A673 (cell line): ENCODE measurements at regions not wholly inside any gene's neighbourhood (a gene's known extent, or its start where the extent isn't known, plus 50 kb on each side); places are given as distances from the start of the nearest gene placed in this dataset.

Experiments used
- BruUV-seq: library from RNA; stranded (reverse); fragments of 400-500 nt; replicated peaks from 2 replicates; lab custom pipeline; 2021; lab: Mats Ljungman, UMichigan
- CTCF ChIA-PET: fragments of 300-600 bp; sonication (Branson Sonifier 250); formaldehyde crosslinking; loops from one replicate; lab custom pipeline; 2022; ENCODE audit warnings: antibody characterized with exemption; lab: Charles Lee
- POLR2A ChIA-PET: fragments of 300-600 bp; sonication (Branson Sonifier 250); formaldehyde crosslinking; loops from one replicate; lab custom pipeline; 2022; ENCODE audit warnings: antibody characterized with exemption; ENCODE audit not compliant: low non-redundant PET; lab: Charles Lee
- DNase-seq: peaks from one replicate; pipeline ENCODE4 v3.0.0-alpha.2; 2015; ENCODE audit warnings: low spot score
- H3K27ac ChIP-seq: fragments of 200-600 bp; sonication (generic); 2 replicates; pipeline ENCODE4 v1.5.1; 2016; ENCODE audit warnings: mixed run types, low read depth, mild to moderate bottlenecking, mixed read lengths, antibody characterized with exemption, low read length; ENCODE audit not compliant: poor library complexity, severe bottlenecking
- H3K27me3 ChIP-seq: fragments of 200-600 bp; sonication (generic); replicated peaks from 2 replicates; pipeline ENCODE4 v1.6.1; 2017; ENCODE audit warnings: mixed run types, low read depth, mild to moderate bottlenecking, mixed read lengths, antibody characterized with exemption, low read length; ENCODE audit not compliant: insufficient read depth, poor library complexity
- H3K36me3 ChIP-seq: fragments of 200-600 bp; sonication (generic); 2 replicates; pipeline ENCODE4 v1.6.1; 2016; ENCODE audit warnings: mixed run types, mild to moderate bottlenecking, mixed read lengths, antibody characterized with exemption, low read length; ENCODE audit not compliant: insufficient read depth, poor library complexity, severe bottlenecking
- H3K4me1 ChIP-seq: fragments of 200-600 bp; sonication (generic); 2 replicates; pipeline ENCODE4 v1.6.1; 2017; ENCODE audit warnings: mixed run types, mild to moderate bottlenecking, mixed read lengths, antibody characterized with exemption, low read length; ENCODE audit not compliant: insufficient read depth, poor library complexity, severe bottlenecking
- H3K4me3 ChIP-seq: fragments of 200-600 bp; sonication (generic); 2 replicates; pipeline ENCODE4 v1.5.1; 2016; ENCODE audit warnings: low read depth, mixed run types, mild to moderate bottlenecking, mixed read lengths, low read length; ENCODE audit not compliant: poor library complexity, severe bottlenecking
- H3K9me3 ChIP-seq: fragments of 200-600 bp; sonication (generic); 2 replicates; pipeline ENCODE4 v1.6.1; 2016; ENCODE audit warnings: mixed run types, low read depth, mild to moderate bottlenecking, mixed read lengths, antibody characterized with exemption, low read length; ENCODE audit not compliant: poor library complexity, severe bottlenecking
- EZH2 ChIP-seq: fragments of 200-600 bp; sonication (generic); IDR thresholded peaks from 2 replicates; pipeline ENCODE4 v1.6.1; 2017; ENCODE audit warnings: borderline replicate concordance, low read depth, mild to moderate bottlenecking, mixed read lengths, antibody characterized with exemption, low read length; ENCODE audit not compliant: poor library complexity, severe bottlenecking
- intact Hi-C: fragments of 100-400 bp; cut with micrococcal nuclease; formaldehyde crosslinking; loops from one replicate; pipeline ENCODE4 v1.10.0; 2022; ENCODE audit not compliant: unreplicated experiment
- TF ChIP-seq, protein P1 (sequence below): fragments of 300-800, 200-600 bp; sonication (generic); conservative IDR thresholded peaks from 2 replicates; pipeline ENCODE4 v1.5.1; 2017; ENCODE audit warnings: low read depth, mild to moderate bottlenecking, antibody characterized with exemption, low read length, moderate library complexity, mixed read lengths

DNA sequence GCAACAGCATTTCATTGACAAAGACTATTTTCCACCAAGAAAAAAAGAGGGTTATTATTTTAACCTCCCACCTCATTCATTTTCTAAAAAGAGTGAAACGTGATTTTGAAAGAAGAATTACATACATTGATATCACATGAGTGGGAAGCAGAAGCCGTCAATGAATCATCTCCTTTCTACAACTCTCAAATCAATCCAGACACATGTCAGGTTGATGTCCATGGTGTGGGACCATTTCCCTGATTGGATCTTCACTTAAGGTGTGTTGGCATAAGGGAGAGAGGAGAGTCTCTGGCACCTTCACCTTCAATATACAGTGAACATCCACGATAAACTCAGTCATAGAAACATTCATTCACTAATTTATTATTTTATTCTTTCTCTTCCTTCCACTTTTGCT lies 1095.1 kb downstream of the BCL11B start:
- Histone ChIP-seq H3K4me3 (no peak overlapping the region), H3K27ac (no peak overlapping the region), H3K27me3 (no peaks in the 10 kb centered on the region), H3K9me3 (no peaks in the 10 kb centered on the region), H3K36me3 (no peaks in the 10 kb centered on the region), H3K4me1 (no peaks in the 10 kb centered on the region)
- no peak for TF ChIP-seq EZH2
- TF ChIP-seq, protein P1, sequence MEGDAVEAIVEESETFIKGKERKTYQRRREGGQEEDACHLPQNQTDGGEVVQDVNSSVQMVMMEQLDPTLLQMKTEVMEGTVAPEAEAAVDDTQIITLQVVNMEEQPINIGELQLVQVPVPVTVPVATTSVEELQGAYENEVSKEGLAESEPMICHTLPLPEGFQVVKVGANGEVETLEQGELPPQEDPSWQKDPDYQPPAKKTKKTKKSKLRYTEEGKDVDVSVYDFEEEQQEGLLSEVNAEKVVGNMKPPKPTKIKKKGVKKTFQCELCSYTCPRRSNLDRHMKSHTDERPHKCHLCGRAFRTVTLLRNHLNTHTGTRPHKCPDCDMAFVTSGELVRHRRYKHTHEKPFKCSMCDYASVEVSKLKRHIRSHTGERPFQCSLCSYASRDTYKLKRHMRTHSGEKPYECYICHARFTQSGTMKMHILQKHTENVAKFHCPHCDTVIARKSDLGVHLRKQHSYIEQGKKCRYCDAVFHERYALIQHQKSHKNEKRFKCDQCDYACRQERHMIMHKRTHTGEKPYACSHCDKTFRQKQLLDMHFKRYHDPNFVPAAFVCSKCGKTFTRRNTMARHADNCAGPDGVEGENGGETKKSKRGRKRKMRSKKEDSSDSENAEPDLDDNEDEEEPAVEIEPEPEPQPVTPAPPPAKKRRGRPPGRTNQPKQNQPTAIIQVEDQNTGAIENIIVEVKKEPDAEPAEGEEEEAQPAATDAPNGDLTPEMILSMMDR: no peak
- DNase-seq: no peak
- intact Hi-C loops: no loop called here
- ChIA-PET CTCF (no interaction called here), POLR2A (no interaction called here)
- no TSS peak for BruUV-seq

DNA sequence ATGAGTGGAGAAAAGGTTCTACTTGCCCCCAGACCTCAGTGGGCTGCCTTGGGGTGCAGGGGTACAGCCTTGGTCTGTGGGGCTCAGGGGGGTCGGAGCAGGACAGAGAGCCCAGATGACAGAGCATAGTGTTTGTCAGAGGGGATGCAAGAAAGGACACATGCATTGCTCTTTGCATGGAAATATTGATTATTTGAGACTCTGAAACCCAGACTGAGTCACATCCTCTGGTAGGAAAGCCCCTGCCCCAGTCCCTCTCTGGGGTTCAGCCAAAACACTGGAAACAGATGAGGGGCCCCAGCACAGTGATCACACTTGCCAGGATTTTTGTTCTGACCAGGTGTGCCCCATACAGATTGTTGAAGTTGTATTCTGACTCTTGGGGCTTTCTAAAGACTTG lies 1094.4 kb downstream of the BCL11B start:
- DNase-seq: no peak
- ChIA-PET CTCF (no interaction called here), POLR2A (no interaction called here)
- intact Hi-C loops: no loop called here
- no peaks in the 10 kb centered on the region for H3K36me3 ChIP-seq
- TF ChIP-seq EZH2: no peak
- TF ChIP-seq, protein P1: no peak
- no peaks in the 10 kb centered on the region for H3K27me3 ChIP-seq
- no peaks in the 10 kb centered on the region for H3K9me3 ChIP-seq
- H3K4me1 ChIP-seq: no peaks in the 10 kb centered on the region
- H3K27ac ChIP-seq: no peak overlapping the region
- no peak overlapping the region for H3K4me3 ChIP-seq
- no TSS peak for BruUV-seq

GRCh38 chr14:98181241-98181640 lies 1090.8 kb downstream of the BCL11B start:
- ChIA-PET POLR2A (no interaction called here), CTCF (no interaction called here)
- no peaks in the 10 kb centered on the region for H3K9me3 ChIP-seq
- H3K4me1 ChIP-seq: no peaks in the 10 kb centered on the region
- no peak overlapping the region for H3K27ac ChIP-seq
- DNase-seq: no peak
- H3K27me3 ChIP-seq: no peaks in the 10 kb centered on the region
- intact Hi-C loops: no loop called here
- BruUV-seq: no TSS peak
- no peak overlapping the region for H3K4me3 ChIP-seq
- TF ChIP-seq, protein P1: no peak
- TF ChIP-seq EZH2: no peak
- H3K36me3 ChIP-seq: no peaks in the 10 kb centered on the region
